H7 (cell line): ENCODE measurements at regions not wholly inside any gene's neighbourhood (a gene's known extent, or its start where the extent isn't known, plus 50 kb on each side); places are given as distances from the start of the nearest gene placed in this dataset.
"Not testable (repeated sequence)": the region's sequence is repeated elsewhere in the genome, so short reads cannot be mapped to it uniquely, and the experiment has no call there.

Experiments used
- DNase-seq: peaks from one replicate; pipeline ENCODE4 v3.0.0; 2012
- H3K27me3 ChIP-seq: 2 replicates; pipeline ENCODE4 v1.6.0; 2011; ENCODE audit warnings: mild to moderate bottlenecking, low read length; ENCODE audit not compliant: control insufficient read depth, insufficient read depth
- H3K36me3 ChIP-seq: replicated peaks from 2 replicates; pipeline ENCODE4 v1.5.1; 2011; ENCODE audit warnings: low read length; ENCODE audit not compliant: control insufficient read depth, insufficient read depth
- H3K4me3 ChIP-seq: 2 replicates; pipeline ENCODE4 v1.5.1; 2011; ENCODE audit warnings: low read depth, mild to moderate bottlenecking, control low read depth, low read length, moderate library complexity; ENCODE audit not compliant: insufficient read depth

DNA sequence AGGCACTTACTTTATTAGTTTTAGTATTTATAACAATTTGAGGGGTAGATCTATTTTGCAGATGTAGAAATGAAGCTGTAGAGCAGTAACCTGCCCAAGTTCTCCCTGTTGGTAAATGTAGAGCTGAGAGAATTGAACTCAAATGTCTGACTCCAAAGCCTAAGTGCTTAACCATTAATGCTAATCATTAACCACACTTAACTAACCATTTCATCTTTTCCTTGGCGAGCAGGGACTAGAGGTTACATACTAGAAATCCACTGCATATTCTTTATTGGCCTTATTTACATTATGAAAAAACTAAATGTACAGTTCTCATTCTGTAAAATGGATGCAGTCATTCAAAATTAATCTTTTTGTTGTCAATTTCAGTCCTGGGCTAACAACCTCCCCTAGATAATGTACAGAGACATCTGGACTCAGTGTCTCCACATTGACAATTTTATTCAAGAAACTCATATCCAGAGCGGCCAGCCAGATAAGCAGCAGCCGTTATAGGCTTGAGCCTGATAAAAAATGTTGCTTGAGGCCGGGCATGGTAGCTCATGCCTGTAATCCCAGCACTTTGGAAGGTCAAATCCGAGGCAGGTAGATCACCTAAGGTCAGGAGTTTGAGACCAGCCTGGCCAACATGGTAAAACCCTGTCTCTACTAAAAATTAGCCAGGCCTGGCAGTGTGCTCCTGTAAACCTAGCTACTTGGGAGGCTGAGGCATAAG is 76.7 kb upstream of the PICALM start:
- no peaks in the 10 kb centered on the region for H3K27me3 ChIP-seq
- H3K4me3 ChIP-seq: no peak overlapping the region
- DNase-seq: no peak
- H3K36me3 ChIP-seq: no peaks in the 10 kb centered on the region

DNA sequence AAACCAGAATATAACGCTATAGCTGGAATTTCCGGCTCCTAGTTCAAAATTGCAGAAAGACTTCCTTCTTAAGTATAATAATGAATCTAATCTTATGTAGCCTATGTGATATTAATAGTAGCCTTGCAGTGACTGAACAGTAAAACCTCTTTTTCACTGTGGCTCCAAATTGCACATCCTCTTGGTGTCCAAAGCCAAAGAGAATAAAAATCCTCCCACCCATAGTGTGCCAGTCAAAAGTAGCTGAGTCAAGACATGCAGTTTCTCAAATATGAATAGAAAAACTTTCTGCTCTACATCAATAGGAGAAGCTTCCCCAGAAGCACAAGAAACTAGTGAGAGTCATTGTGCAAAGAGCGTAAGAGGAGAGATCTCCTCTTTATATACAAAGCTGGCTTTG is 76.0 kb upstream of the PICALM start:
- H3K36me3 ChIP-seq: no peaks in the 10 kb centered on the region
- no peak overlapping the region for H3K4me3 ChIP-seq
- DNase-seq: no peak
- H3K27me3 ChIP-seq: no peaks in the 10 kb centered on the region

- H3K27me3 ChIP-seq, H3K4me3 ChIP-seq, H3K36me3 ChIP-seq, DNase-seq: not testable (repeated sequence)
Measured at GRCh38 chr11:86144087-86144486, 75.2 kb upstream of the PICALM start.

DNA sequence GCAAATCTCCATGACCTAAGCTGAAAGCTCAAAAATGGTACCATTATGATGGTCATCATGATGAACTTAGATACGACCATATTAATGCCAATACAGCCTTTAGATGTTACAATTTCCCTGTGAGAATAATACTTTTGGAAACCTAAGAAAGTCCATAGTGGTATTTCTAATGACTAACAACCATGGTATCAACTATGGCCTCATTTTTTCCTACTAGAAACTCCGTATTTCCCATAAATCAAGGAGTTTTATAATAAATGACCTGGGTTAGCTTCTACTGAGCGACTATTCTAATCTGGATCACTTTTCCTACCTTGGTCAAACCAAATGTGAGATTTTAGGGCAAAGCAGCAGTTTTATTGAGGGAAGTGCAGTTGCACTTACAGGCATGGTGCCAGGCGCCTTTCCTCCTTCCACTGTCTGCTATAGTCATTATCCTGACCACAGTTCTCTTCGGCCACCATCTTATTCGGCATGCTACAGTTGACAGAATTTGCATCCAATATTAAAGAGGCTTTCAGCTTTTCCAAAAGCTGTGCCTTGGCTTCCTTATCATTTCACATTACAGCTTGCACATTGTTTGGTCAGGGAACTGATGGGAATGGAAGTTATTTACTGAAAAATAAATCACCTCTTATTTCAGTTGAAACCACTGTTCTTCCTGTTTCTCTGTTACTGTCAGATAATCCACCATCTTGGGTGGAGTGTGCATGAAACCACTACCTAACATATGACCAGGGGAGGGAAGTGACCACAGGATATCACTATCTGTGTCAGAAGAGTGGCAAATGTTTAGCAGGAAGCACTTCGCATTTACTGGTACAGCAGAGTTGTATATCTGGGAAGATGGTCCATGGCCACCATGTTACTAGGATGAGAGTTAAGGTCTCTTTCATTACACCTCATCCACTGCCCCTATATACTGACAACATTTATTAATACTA is 74.5 kb upstream of the PICALM start:
- Histone ChIP-seq H3K36me3 (no peaks in the 10 kb centered on the region), H3K27me3 (no peaks in the 10 kb centered on the region), H3K4me3 (no peak overlapping the region)
- no peak for DNase-seq

- DNase-seq: no peak
- Histone ChIP-seq H3K36me3 (no peaks in the 10 kb centered on the region), H3K4me3 (no peak overlapping the region), H3K27me3 (no peaks in the 10 kb centered on the region)
Measured at GRCh38 chr11:86142170-86142569, 73.3 kb upstream of the PICALM start.

DNA sequence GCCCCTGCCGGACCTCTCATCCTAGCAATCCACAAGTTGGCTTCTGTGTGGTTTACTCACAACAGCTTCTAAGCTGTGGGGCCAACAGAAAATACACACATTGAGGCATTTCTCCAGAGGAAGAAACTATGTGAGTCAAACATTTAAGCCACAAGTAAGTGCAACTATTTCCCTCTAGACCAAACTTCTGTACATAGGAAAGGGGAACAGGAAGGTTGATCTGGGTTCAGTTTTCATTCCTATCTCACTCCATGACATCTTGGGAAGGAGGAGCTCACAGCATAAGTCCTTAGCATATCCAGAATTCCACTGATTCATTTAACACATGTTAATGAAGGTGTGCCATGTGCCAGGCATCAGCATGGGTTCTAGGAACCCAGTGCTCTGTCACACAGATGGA is 72.8 kb upstream of the PICALM start:
- H3K36me3 ChIP-seq: no peaks in the 10 kb centered on the region
- no peak for DNase-seq
- no peak overlapping the region for H3K4me3 ChIP-seq
- no peaks in the 10 kb centered on the region for H3K27me3 ChIP-seq

DNA sequence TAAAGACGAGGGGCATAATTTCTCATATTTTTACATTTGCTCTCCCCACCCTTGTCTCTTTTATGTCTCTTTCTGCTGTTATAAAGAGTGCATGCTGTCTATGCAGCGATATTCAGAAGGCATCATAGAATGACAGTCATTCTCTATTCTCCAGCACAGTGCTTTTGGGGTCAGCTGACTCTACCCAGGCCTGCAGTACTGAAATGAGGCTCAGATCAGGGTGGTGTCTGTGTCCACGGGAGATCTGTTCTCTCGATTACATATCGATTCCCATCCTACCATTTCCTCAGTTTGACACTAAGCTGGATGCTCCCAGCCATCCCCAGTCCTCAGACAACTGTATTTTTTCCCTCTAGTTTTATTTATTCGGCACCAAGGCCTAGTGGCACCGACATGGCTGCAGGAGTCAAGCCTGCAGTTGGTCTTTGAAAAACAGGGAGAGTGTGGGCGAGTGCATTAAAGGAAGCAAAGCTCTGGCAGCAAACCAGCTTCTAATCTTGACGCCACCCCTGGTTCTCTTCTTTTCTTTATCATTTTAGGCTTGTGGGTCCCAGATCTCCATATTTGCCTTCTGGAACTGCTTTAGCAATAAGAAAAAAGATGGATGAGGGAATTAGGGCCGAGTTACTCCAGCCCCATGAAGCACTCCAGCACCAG is 71.6 kb upstream of the PICALM start:
- Histone ChIP-seq H3K27me3 (no peaks in the 10 kb centered on the region), H3K4me3 (no peak overlapping the region), H3K36me3 (no peaks in the 10 kb centered on the region)
- DNase-seq: no peak

DNA sequence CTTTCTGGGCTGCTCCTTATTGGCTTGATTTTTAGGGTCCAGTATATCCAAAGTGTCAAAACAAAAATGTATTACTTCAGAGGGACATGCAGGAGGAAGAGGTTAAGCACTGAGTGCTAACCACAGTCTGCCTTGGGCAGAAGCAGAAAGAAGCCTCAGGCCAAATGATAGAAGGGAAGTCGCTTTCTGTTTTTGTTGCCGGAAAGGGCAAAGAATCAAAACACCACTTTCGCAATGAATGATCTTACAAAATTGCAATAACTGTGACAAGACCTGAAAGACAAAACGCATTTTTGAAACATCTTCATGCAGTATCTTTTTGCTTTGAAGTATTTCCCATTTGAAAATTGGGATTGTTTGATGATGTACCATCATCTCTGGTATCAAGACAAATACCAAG is 70.1 kb upstream of the PICALM start:
- no peaks in the 10 kb centered on the region for H3K27me3 ChIP-seq
- no peak for DNase-seq
- H3K4me3 ChIP-seq: no peak overlapping the region
- H3K36me3 ChIP-seq: no peaks in the 10 kb centered on the region

GRCh38 chr11:86136538-86136937 is 67.7 kb upstream of the PICALM start:
- no peak overlapping the region for H3K4me3 ChIP-seq
- DNase-seq: no peak
- no peaks in the 10 kb centered on the region for H3K27me3 ChIP-seq
- H3K36me3 ChIP-seq: no peaks in the 10 kb centered on the region

DNA sequence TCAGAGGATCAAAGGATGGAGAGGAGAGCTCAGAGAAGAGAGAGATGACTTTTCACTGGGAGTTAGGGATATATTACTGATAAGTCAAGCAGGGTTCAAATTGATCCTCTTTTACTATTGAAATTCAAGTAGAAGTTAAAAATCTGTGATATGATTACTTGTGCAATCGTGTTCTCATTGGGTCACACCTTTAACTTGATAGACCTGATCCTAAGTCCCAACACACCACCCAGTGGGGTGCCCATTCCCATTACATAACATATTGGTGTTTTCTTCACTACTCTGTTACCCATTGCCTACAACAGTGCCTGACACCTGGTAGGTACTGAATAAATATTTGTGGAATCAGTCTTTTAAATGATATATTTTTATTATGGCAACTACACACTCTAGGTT is 66.4 kb upstream of the PICALM start:
- no peaks in the 10 kb centered on the region for H3K36me3 ChIP-seq
- no peak overlapping the region for H3K4me3 ChIP-seq
- H3K27me3 ChIP-seq: no peaks in the 10 kb centered on the region
- DNase-seq: no peak

DNA sequence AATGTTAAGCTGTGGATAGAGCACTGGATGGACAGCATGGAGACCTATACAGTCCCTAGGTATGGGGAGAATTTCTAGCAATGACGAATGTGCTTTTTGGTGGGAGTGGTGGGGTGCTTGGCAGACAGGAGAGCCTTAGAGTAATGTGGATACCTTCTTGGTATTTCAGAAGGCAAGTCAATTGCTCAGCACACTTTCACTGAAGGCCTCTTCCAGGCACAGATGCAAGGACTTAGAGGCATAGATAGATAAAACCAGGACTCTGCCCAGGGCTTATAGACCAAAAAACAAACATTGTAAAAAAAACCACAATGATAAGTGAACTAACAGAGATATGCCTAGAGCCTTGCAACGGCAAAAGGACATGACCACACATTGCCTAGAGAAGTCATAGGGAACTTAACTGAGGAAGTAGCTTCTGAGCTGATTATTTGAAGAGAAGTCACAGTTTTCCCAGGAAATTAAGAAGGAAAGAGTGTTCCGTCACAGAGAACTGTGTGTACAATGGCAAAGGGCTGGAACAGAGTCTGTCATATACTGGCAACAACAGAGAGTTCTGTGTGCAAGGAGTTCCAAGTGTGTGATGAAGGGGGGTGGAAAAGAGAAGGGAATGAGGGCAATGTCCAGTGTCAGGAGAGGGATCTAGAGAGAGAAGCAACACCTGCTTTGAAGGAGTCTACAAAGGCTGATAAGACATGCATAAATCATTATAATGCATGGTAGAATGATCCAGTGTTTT is 65.9 kb upstream of the PICALM start:
- Histone ChIP-seq H3K4me3 (no peak overlapping the region), H3K27me3 (no peaks in the 10 kb centered on the region), H3K36me3 (no peaks in the 10 kb centered on the region)
- DNase-seq: no peak

DNA sequence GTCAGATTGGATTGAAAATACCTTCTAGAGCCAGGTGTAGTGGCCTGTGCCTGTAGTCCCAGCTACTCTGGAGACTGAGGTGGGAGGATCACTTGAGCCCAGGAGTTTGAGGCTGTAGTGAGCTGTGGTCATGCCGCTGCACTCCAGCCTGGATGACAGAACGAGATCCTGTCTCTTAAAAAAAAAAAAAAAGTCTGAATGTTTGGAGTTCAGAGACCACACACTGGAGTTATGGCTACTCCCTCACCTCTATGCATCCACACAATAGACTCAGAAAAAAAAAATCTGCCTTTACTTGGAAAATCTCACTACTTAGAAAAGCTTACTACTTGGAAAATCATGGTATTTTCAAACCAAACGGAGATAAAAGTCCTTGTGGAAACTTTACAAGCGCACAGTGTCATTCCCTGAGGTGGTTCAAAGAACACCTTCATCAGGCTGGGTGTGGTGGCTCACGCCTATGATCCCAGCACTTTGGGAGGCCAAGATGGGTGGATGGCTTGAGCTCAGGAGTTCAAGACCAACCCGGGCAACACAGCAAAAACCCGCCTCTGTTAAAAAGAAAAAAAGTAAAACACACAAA is 63.9 kb upstream of the PICALM start:
- Histone ChIP-seq H3K27me3 (no peaks in the 10 kb centered on the region), H3K36me3 (no peaks in the 10 kb centered on the region), H3K4me3 (no peak overlapping the region)
- no peak for DNase-seq

GRCh38 chr11:86129740-86130540 is 61.1 kb upstream of the PICALM start:
- no peaks in the 10 kb centered on the region; the same call in 1 of the 2 replicates for H3K27me3 ChIP-seq
- no peaks in the 10 kb centered on the region for H3K36me3 ChIP-seq
- H3K4me3 ChIP-seq: no peak overlapping the region
- DNase-seq: no peak
